ENCODE measurements at regions not wholly inside any gene's neighbourhood (a gene's known extent, or its start where the extent isn't known, plus 50 kb on each side); places are given as distances from the start of the nearest gene placed in this dataset.

GRCh38 chr3:70488816-70489215 is 176.4 kb upstream of the MDFIC2 start:
- peaks cover 52% of the 10 kb centered on the region for H3K27me3 Mint-ChIP-seq (ENCODE audit: low read depth)
- peaks cover 1% of the 10 kb centered on the region for H3K36me3 Mint-ChIP-seq (ENCODE audit: low read depth)
- no peak overlapping the region for H3K4me3 Mint-ChIP-seq (ENCODE audit: unreplicated experiment)
- DNase-seq (ENCODE audit: low spot score): no peak
- H3K9me3 Mint-ChIP-seq (ENCODE audit: low read depth): no peaks in the 10 kb centered on the region
- H3K4me1 Mint-ChIP-seq (ENCODE audit: low read depth): no peaks in the 10 kb centered on the region
- no peak overlapping the region for H3K27ac Mint-ChIP-seq (ENCODE audit: unreplicated experiment)
- TF ChIP-seq CTCF (IDR thresholded peaks at IDR 0.05): no peak

- DNase-seq (ENCODE audit: low spot score): no peak
- no peak overlapping the region for H3K27ac Mint-ChIP-seq (ENCODE audit: unreplicated experiment)
- no peaks in the 10 kb centered on the region for H3K9me3 Mint-ChIP-seq (ENCODE audit: low read depth)
- peaks cover 1% of the 10 kb centered on the region for H3K36me3 Mint-ChIP-seq (ENCODE audit: low read depth)
- H3K4me3 Mint-ChIP-seq (ENCODE audit: unreplicated experiment): no peak overlapping the region
- H3K4me1 Mint-ChIP-seq (ENCODE audit: low read depth): no peaks in the 10 kb centered on the region
- TF ChIP-seq CTCF (IDR thresholded peaks at IDR 0.05): no peak
- H3K27me3 Mint-ChIP-seq (ENCODE audit: low read depth): peaks cover 48% of the 10 kb centered on the region
These were observed 175.7 kb upstream of the MDFIC2 start for GRCh38 chr3:70488131-70488530.

- no peak for DNase-seq (ENCODE audit: low spot score)
- no peaks in the 10 kb centered on the region for H3K4me1 Mint-ChIP-seq (ENCODE audit: low read depth)
- H3K9me3 Mint-ChIP-seq (ENCODE audit: low read depth): no peaks in the 10 kb centered on the region
- H3K27me3 Mint-ChIP-seq (ENCODE audit: low read depth): peaks cover 51% of the 10 kb centered on the region
- H3K36me3 Mint-ChIP-seq (ENCODE audit: low read depth): peaks cover 1% of the 10 kb centered on the region
- no peak for TF ChIP-seq CTCF (IDR thresholded peaks at IDR 0.05)
- H3K27ac Mint-ChIP-seq (ENCODE audit: unreplicated experiment): no peak overlapping the region
- no peak overlapping the region for H3K4me3 Mint-ChIP-seq (ENCODE audit: unreplicated experiment)
These were observed 174.1 kb upstream of the MDFIC2 start for GRCh38 chr3:70486414-70487017.

- H3K4me1 Mint-ChIP-seq (ENCODE audit: low read depth): peaks cover 10% of the 10 kb centered on the region
These were observed 163.7 kb upstream of the MDFIC2 start for GRCh38 chr3:70476174-70476573.

More at GRCh38 chr3:70476174-70476573, 163.7 kb upstream of the MDFIC2 start:
- TF ChIP-seq CTCF (IDR thresholded peaks at IDR 0.05): no peak
- Mint-ChIP-seq H3K9me3 (ENCODE audit: low read depth) (peaks cover 17% of the 10 kb centered on the region), H3K36me3 (ENCODE audit: low read depth) (peaks cover 6% of the 10 kb centered on the region), H3K27me3 (ENCODE audit: low read depth) (no peaks in the 10 kb centered on the region), H3K4me3 (ENCODE audit: unreplicated experiment) (no peak overlapping the region), H3K27ac (ENCODE audit: unreplicated experiment) (no peak overlapping the region)
- no peak for DNase-seq (ENCODE audit: low spot score)
